Neural cell (in vitro differentiated cells): ENCODE measurements at regions not wholly inside any gene's neighbourhood (a gene's known extent, or its start where the extent isn't known, plus 50 kb on each side); places are given as distances from the start of the nearest gene placed in this dataset.
"Not testable (repeated sequence)": the region's sequence is repeated elsewhere in the genome, so short reads cannot be mapped to it uniquely, and the experiment has no call there.

Source experiments
- EP300 ChIP-seq: fragments of 450-650 bp; conservative IDR thresholded peaks from 2 replicates; pipeline ENCODE4 v1.6.1; 2014; ENCODE audit warnings: antibody characterized with exemption, mild to moderate bottlenecking, moderate library complexity; ENCODE audit not compliant: poor library complexity, severe bottlenecking
- EZH2 ChIP-seq: fragments of 200-600, 300-800 bp; shearing (Covaris generic), sonication (generic); IDR thresholded peaks from 2 replicates; pipeline ENCODE4 v1.6.1; 2014; ENCODE audit warnings: antibody characterized with exemption, low read length, borderline replicate concordance, mild to moderate bottlenecking; ENCODE audit not compliant: insufficient read depth, poor library complexity, severe bottlenecking
- POLR2AphosphoS5 ChIP-seq: IDR thresholded peaks from 2 replicates; pipeline ENCODE4 v1.6.1; 2012
- RAD21 ChIP-seq: fragments of 450-650 bp; conservative IDR thresholded peaks from 2 replicates; pipeline ENCODE4 v1.6.1; 2014; ENCODE audit warnings: antibody characterized with exemption, mild to moderate bottlenecking, moderate library complexity
- TAF1 ChIP-seq: IDR thresholded peaks from 2 replicates; pipeline ENCODE4 v1.6.1; 2012; ENCODE audit warnings: low read depth
- TF ChIP-seq, protein P1 (sequence below): fragments of 450-650 bp; IDR thresholded peaks from 2 replicates; pipeline ENCODE4 v1.5.1; 2014; ENCODE audit warnings: antibody characterized with exemption, mild to moderate bottlenecking, moderate library complexity; ENCODE audit not compliant: poor library complexity, severe bottlenecking
- TF ChIP-seq, protein P2 (sequence below): IDR thresholded peaks from 2 replicates; pipeline ENCODE4 v1.6.1; 2012; ENCODE audit warnings: borderline replicate concordance

DNA sequence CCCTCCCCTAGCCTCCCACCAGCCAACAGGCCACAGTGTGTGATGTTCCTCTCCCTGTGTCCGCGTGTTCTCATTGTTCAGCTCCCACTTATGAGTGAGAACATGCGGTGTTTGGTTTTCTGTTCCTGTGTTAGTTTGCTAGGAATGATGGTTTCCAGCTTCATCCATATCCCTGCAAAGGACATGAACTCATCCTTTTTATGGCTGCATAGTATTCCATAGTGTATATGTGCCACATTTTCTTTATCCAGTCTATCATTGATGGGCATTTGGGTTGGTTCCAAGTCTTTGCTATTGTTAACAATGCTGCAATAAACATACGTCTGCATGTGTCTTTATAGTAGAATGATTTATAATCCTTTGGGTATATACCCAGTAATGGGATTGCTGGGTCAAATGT is 239.0 kb upstream of the EXOC2 start:
- TF ChIP-seq, protein P1, sequence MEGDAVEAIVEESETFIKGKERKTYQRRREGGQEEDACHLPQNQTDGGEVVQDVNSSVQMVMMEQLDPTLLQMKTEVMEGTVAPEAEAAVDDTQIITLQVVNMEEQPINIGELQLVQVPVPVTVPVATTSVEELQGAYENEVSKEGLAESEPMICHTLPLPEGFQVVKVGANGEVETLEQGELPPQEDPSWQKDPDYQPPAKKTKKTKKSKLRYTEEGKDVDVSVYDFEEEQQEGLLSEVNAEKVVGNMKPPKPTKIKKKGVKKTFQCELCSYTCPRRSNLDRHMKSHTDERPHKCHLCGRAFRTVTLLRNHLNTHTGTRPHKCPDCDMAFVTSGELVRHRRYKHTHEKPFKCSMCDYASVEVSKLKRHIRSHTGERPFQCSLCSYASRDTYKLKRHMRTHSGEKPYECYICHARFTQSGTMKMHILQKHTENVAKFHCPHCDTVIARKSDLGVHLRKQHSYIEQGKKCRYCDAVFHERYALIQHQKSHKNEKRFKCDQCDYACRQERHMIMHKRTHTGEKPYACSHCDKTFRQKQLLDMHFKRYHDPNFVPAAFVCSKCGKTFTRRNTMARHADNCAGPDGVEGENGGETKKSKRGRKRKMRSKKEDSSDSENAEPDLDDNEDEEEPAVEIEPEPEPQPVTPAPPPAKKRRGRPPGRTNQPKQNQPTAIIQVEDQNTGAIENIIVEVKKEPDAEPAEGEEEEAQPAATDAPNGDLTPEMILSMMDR = not testable (repeated sequence)
- TF ChIP-seq EP300, POLR2AphosphoS5, TAF1, EZH2, RAD21: not testable (repeated sequence)
- TF ChIP-seq, protein P2, sequence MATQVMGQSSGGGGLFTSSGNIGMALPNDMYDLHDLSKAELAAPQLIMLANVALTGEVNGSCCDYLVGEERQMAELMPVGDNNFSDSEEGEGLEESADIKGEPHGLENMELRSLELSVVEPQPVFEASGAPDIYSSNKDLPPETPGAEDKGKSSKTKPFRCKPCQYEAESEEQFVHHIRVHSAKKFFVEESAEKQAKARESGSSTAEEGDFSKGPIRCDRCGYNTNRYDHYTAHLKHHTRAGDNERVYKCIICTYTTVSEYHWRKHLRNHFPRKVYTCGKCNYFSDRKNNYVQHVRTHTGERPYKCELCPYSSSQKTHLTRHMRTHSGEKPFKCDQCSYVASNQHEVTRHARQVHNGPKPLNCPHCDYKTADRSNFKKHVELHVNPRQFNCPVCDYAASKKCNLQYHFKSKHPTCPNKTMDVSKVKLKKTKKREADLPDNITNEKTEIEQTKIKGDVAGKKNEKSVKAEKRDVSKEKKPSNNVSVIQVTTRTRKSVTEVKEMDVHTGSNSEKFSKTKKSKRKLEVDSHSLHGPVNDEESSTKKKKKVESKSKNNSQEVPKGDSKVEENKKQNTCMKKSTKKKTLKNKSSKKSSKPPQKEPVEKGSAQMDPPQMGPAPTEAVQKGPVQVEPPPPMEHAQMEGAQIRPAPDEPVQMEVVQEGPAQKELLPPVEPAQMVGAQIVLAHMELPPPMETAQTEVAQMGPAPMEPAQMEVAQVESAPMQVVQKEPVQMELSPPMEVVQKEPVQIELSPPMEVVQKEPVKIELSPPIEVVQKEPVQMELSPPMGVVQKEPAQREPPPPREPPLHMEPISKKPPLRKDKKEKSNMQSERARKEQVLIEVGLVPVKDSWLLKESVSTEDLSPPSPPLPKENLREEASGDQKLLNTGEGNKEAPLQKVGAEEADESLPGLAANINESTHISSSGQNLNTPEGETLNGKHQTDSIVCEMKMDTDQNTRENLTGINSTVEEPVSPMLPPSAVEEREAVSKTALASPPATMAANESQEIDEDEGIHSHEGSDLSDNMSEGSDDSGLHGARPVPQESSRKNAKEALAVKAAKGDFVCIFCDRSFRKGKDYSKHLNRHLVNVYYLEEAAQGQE = not testable (repeated sequence)
